Ishikawa (cell line): ENCODE measurements at regions not wholly inside any gene's neighbourhood (a gene's known extent, or its start where the extent isn't known, plus 50 kb on each side); places are given as distances from the start of the nearest gene placed in this dataset.

Experiments
- CEBPB ChIP-seq: IDR thresholded peaks from 2 replicates; pipeline ENCODE4 v1.6.1; 2012
- CREB1 ChIP-seq: IDR thresholded peaks from 2 replicates; pipeline ENCODE4 v1.6.1; 2012; ENCODE audit warnings: low read depth
- EGR1 ChIP-seq: IDR thresholded peaks from 2 replicates; pipeline ENCODE4 v1.6.1; 2012
- EP300 ChIP-seq: IDR thresholded peaks from 2 replicates; pipeline ENCODE4 v1.6.1; 2012; ENCODE audit warnings: borderline replicate concordance
- FOXM1 ChIP-seq: IDR thresholded peaks from 2 replicates; pipeline ENCODE4 v1.6.1; 2012; ENCODE audit warnings: low read depth, borderline replicate concordance
- NFIC ChIP-seq: IDR thresholded peaks from 2 replicates; pipeline ENCODE4 v1.6.1; 2012
- RAD21 ChIP-seq: IDR thresholded peaks from 2 replicates; pipeline ENCODE4 v1.6.1; 2012; ENCODE audit warnings: low read depth
- TAF1 ChIP-seq: IDR thresholded peaks from 2 replicates; pipeline ENCODE4 v1.6.1; 2012; ENCODE audit warnings: low read depth, mild to moderate bottlenecking
- TCF12 ChIP-seq: IDR thresholded peaks from 2 replicates; pipeline ENCODE4 v1.6.1; 2012; ENCODE audit warnings: low read depth
- TEAD4 ChIP-seq: IDR thresholded peaks from 2 replicates; pipeline ENCODE4 v1.6.1; 2012
- YY1 ChIP-seq: IDR thresholded peaks from 2 replicates; pipeline ENCODE4 v1.6.1; 2012; ENCODE audit warnings: low read depth
- ZBTB7A ChIP-seq: IDR thresholded peaks from 2 replicates; pipeline ENCODE4 v1.6.1; 2012; ENCODE audit warnings: low read depth
- TF ChIP-seq, protein P1 (sequence below): IDR thresholded peaks from 2 replicates; pipeline ENCODE4 v1.6.1; 2012; ENCODE audit warnings: low read depth, mild to moderate bottlenecking
- TF ChIP-seq, protein P2 (sequence below): IDR thresholded peaks from 2 replicates; pipeline ENCODE4 v1.6.1; 2012
- TF ChIP-seq, protein P3 (sequence below): IDR thresholded peaks from 2 replicates; pipeline ENCODE4 v1.6.1; 2012

DNA sequence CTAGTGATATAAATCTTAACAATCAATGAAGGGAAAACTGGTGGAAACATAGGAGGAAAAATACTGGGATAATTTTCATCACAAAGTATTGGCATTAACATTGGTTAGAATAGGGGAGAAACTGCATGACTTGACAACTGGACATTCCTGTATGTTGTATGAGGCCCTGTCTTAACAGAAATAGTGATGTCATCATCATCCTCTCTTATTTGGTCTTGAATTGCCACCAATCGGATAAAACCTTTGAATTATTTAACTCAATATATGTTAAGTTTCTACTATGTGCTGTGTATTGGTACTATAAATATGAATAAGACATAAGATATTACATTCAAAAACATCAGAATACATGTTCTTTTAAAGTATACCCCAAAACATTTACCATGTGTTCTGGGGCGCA, 130.1 kb upstream of the CCDC54 start:
- no peak for TF ChIP-seq FOXM1
- TF ChIP-seq, protein P1, sequence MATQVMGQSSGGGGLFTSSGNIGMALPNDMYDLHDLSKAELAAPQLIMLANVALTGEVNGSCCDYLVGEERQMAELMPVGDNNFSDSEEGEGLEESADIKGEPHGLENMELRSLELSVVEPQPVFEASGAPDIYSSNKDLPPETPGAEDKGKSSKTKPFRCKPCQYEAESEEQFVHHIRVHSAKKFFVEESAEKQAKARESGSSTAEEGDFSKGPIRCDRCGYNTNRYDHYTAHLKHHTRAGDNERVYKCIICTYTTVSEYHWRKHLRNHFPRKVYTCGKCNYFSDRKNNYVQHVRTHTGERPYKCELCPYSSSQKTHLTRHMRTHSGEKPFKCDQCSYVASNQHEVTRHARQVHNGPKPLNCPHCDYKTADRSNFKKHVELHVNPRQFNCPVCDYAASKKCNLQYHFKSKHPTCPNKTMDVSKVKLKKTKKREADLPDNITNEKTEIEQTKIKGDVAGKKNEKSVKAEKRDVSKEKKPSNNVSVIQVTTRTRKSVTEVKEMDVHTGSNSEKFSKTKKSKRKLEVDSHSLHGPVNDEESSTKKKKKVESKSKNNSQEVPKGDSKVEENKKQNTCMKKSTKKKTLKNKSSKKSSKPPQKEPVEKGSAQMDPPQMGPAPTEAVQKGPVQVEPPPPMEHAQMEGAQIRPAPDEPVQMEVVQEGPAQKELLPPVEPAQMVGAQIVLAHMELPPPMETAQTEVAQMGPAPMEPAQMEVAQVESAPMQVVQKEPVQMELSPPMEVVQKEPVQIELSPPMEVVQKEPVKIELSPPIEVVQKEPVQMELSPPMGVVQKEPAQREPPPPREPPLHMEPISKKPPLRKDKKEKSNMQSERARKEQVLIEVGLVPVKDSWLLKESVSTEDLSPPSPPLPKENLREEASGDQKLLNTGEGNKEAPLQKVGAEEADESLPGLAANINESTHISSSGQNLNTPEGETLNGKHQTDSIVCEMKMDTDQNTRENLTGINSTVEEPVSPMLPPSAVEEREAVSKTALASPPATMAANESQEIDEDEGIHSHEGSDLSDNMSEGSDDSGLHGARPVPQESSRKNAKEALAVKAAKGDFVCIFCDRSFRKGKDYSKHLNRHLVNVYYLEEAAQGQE, result no peak
- TF ChIP-seq TCF12, result no peak
- TF ChIP-seq CEBPB, result no peak
- TF ChIP-seq YY1, result no peak
- no peak for TF ChIP-seq TAF1
- no peak for TF ChIP-seq ZBTB7A
- TF ChIP-seq, protein P2, sequence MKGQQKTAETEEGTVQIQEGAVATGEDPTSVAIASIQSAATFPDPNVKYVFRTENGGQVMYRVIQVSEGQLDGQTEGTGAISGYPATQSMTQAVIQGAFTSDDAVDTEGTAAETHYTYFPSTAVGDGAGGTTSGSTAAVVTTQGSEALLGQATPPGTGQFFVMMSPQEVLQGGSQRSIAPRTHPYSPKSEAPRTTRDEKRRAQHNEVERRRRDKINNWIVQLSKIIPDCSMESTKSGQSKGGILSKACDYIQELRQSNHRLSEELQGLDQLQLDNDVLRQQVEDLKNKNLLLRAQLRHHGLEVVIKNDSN, result no peak
- no peak for TF ChIP-seq CREB1
- no peak for TF ChIP-seq RAD21
- TF ChIP-seq TEAD4, result no peak
- TF ChIP-seq, protein P3, sequence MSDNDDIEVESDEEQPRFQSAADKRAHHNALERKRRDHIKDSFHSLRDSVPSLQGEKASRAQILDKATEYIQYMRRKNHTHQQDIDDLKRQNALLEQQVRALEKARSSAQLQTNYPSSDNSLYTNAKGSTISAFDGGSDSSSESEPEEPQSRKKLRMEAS, result no peak
- TF ChIP-seq EP300, result no peak
- TF ChIP-seq EGR1, result no peak
- TF ChIP-seq NFIC, result no peak

DNA sequence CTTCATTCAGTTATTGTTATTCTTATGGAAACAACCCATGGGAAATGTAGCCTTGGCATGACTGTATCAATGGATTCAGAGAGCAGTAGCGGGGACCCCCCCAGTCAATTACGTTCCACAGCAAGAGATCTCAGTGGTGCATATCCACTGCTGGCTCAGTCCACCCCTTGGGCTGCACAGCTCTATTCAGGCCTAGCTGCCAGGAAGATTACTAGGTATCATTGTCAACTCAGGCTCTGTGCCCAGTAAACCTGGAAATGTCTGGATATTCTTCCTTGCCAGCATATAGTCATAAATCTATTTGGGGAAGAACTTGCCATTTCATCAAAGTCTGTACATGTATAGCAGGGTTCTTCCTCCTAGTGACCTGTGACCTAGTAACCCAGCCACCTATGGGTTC, 128.1 kb upstream of the CCDC54 start:
- TF ChIP-seq YY1, result no peak
- TF ChIP-seq, protein P2, result no peak
- no peak for TF ChIP-seq ZBTB7A
- no peak for TF ChIP-seq TEAD4
- no peak for TF ChIP-seq CREB1
- TF ChIP-seq, protein P3, result no peak
- no peak for TF ChIP-seq EP300
- no peak for TF ChIP-seq TCF12
- no peak for TF ChIP-seq NFIC
- no peak for TF ChIP-seq TAF1
- no peak for TF ChIP-seq EGR1
- TF ChIP-seq CEBPB, result no peak
- TF ChIP-seq, protein P1, result no peak
- no peak for TF ChIP-seq RAD21
- TF ChIP-seq FOXM1, result no peak

DNA sequence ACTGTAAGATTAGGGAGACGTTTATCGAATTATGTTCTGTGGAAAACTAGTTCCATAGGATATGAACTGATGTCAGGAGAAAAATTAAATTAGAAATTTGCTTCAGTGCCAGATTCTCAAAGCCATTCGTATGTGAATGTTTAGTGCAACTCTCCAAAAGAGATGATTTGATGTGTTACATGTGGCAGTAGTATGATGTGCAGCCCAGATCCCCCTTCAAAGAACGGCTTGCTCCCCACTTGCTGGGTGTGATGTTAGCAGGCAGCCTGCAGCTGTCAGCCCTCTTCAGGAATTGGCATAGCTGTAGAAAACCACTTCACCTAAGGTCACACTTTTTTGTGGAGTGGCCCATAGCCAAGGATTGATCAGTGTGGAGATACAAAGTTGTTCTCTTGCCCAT, 127.0 kb upstream of the CCDC54 start:
- TF ChIP-seq, protein P3, result no peak
- TF ChIP-seq EGR1 (no peak), CEBPB (no peak), FOXM1 (no peak), RAD21 (no peak), TCF12 (no peak), NFIC (no peak), EP300 (no peak), YY1 (no peak)

DNA sequence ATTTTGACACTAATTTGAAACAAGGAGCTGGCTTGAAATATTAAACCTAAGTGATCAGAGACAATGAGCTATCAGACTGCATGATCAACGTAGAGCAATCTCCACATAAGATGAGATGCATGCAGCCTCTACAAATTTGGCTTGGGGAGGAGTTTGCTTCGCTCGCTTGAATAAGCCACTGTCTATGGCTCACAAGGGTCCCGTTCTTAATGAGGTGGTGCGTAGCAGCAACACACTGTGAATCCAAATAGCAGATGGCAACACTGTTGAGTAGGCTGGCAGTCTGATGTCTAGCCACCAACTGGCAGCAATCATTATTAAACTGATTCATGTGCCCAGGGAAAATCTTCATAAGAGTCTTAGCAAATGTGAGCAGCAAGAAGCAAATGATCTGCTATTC, 125.4 kb upstream of the CCDC54 start:
- TF ChIP-seq ZBTB7A, result no peak
- TF ChIP-seq EGR1, result no peak
- no peak for TF ChIP-seq RAD21
- TF ChIP-seq, protein P2, result no peak
- no peak for TF ChIP-seq FOXM1
- TF ChIP-seq CREB1, result no peak
- TF ChIP-seq TEAD4, result no peak
- no peak for TF ChIP-seq TAF1
- TF ChIP-seq, protein P3, result no peak
- no peak for TF ChIP-seq TCF12
- no peak for TF ChIP-seq YY1
- TF ChIP-seq NFIC, result no peak
- TF ChIP-seq EP300, result no peak
- TF ChIP-seq, protein P1, result no peak
- no peak for TF ChIP-seq CEBPB
